SK-N-SH (cell line): ENCODE measurements at regions not wholly inside any gene's neighbourhood (a gene's known extent, or its start where the extent isn't known, plus 50 kb on each side); places are given as distances from the start of the nearest gene placed in this dataset.

Experiments
- CTCF ChIP-seq: fragments of 200-600 bp; sonication (generic); IDR thresholded peaks from 2 replicates; pipeline ENCODE4 v1.6.1; 2017; ENCODE audit warnings: antibody characterized with exemption, mild to moderate bottlenecking, moderate library complexity
- EP300 ChIP-seq, 2 experiments: IDR thresholded peaks; 2 replicates each; pipeline versions ENCODE4 v1.4.0 to v1.6.1; 2012; ENCODE audit warnings: borderline replicate concordance in 1 of 2, low read depth in 1 of 2, low read length in 1 of 2
- EZH2phosphoT487 ChIP-seq: fragments of 200-600 bp; sonication (generic); IDR thresholded peaks from 2 replicates; pipeline ENCODE4 v1.6.1; 2017; ENCODE audit warnings: low read depth, mixed run types, mild to moderate bottlenecking, antibody characterized with exemption, moderate library complexity, borderline replicate concordance
- GABPA ChIP-seq: IDR thresholded peaks from 2 replicates; pipeline ENCODE4 v1.4.0; 2012; ENCODE audit warnings: low read depth, mild to moderate bottlenecking
- JUND ChIP-seq: IDR thresholded peaks from 2 replicates; pipeline ENCODE4 v1.4.0; 2012
- MAX ChIP-seq: IDR thresholded peaks from 2 replicates; pipeline ENCODE4 v1.4.0; 2012; ENCODE audit warnings: low read depth
- MXI1 ChIP-seq: IDR thresholded peaks from 2 replicates; pipeline ENCODE4 v1.6.1; 2012; ENCODE audit warnings: mild to moderate bottlenecking, low read depth, low read length, improper control_type of control experiment
- POLR2AphosphoS5 ChIP-seq: IDR thresholded peaks from 2 replicates; pipeline ENCODE4 v1.6.1; 2012; ENCODE audit warnings: low read depth, low read length
- RAD21 ChIP-seq: IDR thresholded peaks from 2 replicates; pipeline ENCODE4 v1.6.1; 2012; ENCODE audit warnings: mild to moderate bottlenecking, low read length
- RCOR1 ChIP-seq: fragments of 150-350 bp; IDR thresholded peaks from 2 replicates; pipeline ENCODE4 v1.6.1; 2017; ENCODE audit warnings: antibody characterized with exemption, low read length
- USF1 ChIP-seq: IDR thresholded peaks from 2 replicates; pipeline ENCODE4 v1.4.0; 2012; ENCODE audit warnings: low read depth, borderline replicate concordance
- YY1 ChIP-seq: IDR thresholded peaks from 2 replicates; pipeline ENCODE4 v1.4.0; 2012; ENCODE audit warnings: low read depth, mild to moderate bottlenecking
- ZBTB33 ChIP-seq: IDR thresholded peaks from 2 replicates; pipeline ENCODE4 v1.4.0; 2012; ENCODE audit warnings: low read depth, borderline replicate concordance

GRCh38 chr18:25832001-25832604 is 258.3 kb downstream of the SS18 start:
- TF ChIP-seq CTCF (peak; percentile 89), GABPA (no peak), POLR2AphosphoS5 (no peak), EP300 (IDR thresholded peaks at IDR 0.05; ENCODE audit: borderline replicate concordance in 1 of 2, low read depth in 1 of 2, low read length in 1 of 2) (no peak), RCOR1 (no peak), YY1 (no peak), MXI1 (no peak), ZBTB33 (no peak), RAD21 (peak; percentile 87), JUND (no peak), USF1 (no peak), EZH2phosphoT487 (no peak), MAX (no peak)
